Hematopoietic multipotent progenitor cell treated with erythropoietin and hydrocortisone succinate and interleukin-3 and kit ligand, for 15 days (in vitro differentiated cells): ENCODE measurements at regions not wholly inside any gene's neighbourhood (a gene's known extent, or its start where the extent isn't known, plus 50 kb on each side); places are given as distances from the start of the nearest gene placed in this dataset.
"Not testable (repeated sequence)": the region's sequence is repeated elsewhere in the genome, so short reads cannot be mapped to it uniquely, and the experiment has no call there.

Experiments
- DNase-seq: peaks from one replicate; pipeline ENCODE4 v3.0.0-alpha.2; 2015; ENCODE audit warnings: low spot score

- no peak for DNase-seq
Observed at GRCh38 chr10:78458983-78459638, 425.4 kb downstream of the RPS24 start.

- no peak for DNase-seq
Observed at GRCh38 chr10:78459639-78460037, 426.0 kb downstream of the RPS24 start.

- no peak for DNase-seq
Observed at GRCh38 chr10:78460204-78460603, 426.5 kb downstream of the RPS24 start.

- DNase-seq, result no peak
Observed at GRCh38 chr10:78461333-78461732, 427.7 kb downstream of the RPS24 start.

GRCh38 chr10:78462176-78462575 is 428.5 kb downstream of the RPS24 start:
- no peak for DNase-seq

- no peak for DNase-seq
Observed at GRCh38 chr10:78462726-78463228, 429.1 kb downstream of the RPS24 start.

- DNase-seq, result no peak
Observed at GRCh38 chr10:78464118-78464855, 430.6 kb downstream of the RPS24 start.

- DNase-seq, result no peak
Observed at GRCh38 chr10:78464856-78465267, 431.2 kb downstream of the RPS24 start.

- DNase-seq, result no peak
Observed at GRCh38 chr10:78465431-78465830, 431.8 kb downstream of the RPS24 start.

GRCh38 chr10:78467496-78468106 is 433.9 kb downstream of the RPS24 start:
- no peak for DNase-seq

- DNase-seq, result not testable (repeated sequence)
Observed at GRCh38 chr10:78468731-78469130, 435.1 kb downstream of the RPS24 start.

- no peak for DNase-seq
Observed at GRCh38 chr10:78470267-78471103, 436.8 kb downstream of the RPS24 start.

- DNase-seq, result no peak
Observed at GRCh38 chr10:78471326-78471722, 437.7 kb downstream of the RPS24 start.

GRCh38 chr10:78471723-78472550 is 438.3 kb downstream of the RPS24 start:
- DNase-seq, result no peak

GRCh38 chr10:78472551-78472890 is 438.9 kb downstream of the RPS24 start:
- DNase-seq, result no peak

- DNase-seq, result no peak
Observed at GRCh38 chr10:78473006-78473405, 439.3 kb downstream of the RPS24 start.

GRCh38 chr10:78474743-78475142 is 441.1 kb downstream of the RPS24 start:
- DNase-seq, result no peak

GRCh38 chr10:78475437-78475836 is 441.8 kb downstream of the RPS24 start:
- DNase-seq, result no peak

- no peak for DNase-seq
Observed at GRCh38 chr10:78476156-78476555, 442.5 kb downstream of the RPS24 start.

GRCh38 chr10:78476844-78477243 is 443.2 kb downstream of the RPS24 start:
- DNase-seq, result no peak

GRCh38 chr10:78478919-78479318 is 445.3 kb downstream of the RPS24 start:
- DNase-seq, result no peak
